ENCODE measurements at regions not wholly inside any gene's neighbourhood (a gene's known extent, or its start where the extent isn't known, plus 50 kb on each side); places are given as distances from the start of the nearest gene placed in this dataset.

DNA sequence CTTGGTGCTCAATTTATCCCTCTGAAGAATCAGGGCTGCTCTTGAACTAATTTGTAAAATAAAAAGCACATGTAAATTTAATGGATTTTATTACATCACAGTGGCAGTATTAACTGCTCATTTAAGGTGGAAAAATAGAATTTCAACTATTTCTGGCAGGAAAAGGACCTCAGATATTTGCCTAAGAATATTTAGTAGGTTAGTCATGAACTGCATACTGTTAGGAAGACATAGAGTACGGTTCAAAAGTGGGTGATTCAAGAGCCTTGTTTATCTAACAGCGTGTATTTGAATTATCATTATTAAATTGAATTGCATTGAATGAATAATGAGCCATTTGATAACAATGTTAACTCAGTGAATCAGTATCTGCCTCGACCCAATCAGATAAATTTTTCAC lies 248.8 kb upstream of the PBX1 start:
- ChIA-PET CTCF (interaction anchor here (0.9 kb wide), 1 partner anchor 332 kb away, joined by 3 read pairs; no protein-coding TSS in a partner anchor), POLR2A (no interaction called here)
- DNase-seq (ENCODE audit: extremely low spot score) = no peak
- TF ChIP-seq, protein P1, sequence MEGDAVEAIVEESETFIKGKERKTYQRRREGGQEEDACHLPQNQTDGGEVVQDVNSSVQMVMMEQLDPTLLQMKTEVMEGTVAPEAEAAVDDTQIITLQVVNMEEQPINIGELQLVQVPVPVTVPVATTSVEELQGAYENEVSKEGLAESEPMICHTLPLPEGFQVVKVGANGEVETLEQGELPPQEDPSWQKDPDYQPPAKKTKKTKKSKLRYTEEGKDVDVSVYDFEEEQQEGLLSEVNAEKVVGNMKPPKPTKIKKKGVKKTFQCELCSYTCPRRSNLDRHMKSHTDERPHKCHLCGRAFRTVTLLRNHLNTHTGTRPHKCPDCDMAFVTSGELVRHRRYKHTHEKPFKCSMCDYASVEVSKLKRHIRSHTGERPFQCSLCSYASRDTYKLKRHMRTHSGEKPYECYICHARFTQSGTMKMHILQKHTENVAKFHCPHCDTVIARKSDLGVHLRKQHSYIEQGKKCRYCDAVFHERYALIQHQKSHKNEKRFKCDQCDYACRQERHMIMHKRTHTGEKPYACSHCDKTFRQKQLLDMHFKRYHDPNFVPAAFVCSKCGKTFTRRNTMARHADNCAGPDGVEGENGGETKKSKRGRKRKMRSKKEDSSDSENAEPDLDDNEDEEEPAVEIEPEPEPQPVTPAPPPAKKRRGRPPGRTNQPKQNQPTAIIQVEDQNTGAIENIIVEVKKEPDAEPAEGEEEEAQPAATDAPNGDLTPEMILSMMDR (IDR thresholded peaks at IDR 0.05; ENCODE audit: control extremely low read depth, extremely low read depth, low read depth, missing control alignments) = no peak

- TF ChIP-seq, protein P1 (IDR thresholded peaks at IDR 0.05; ENCODE audit: control extremely low read depth, extremely low read depth, low read depth, missing control alignments) = no peak
- CTCF ChIA-PET = interaction anchor here (0.9 kb wide), 1 partner anchor 24 kb away, joined by 3 read pairs; no protein-coding TSS in a partner anchor
- DNase-seq (ENCODE audit: extremely low spot score) = no peak
- POLR2A ChIA-PET = no interaction called here
Measured at GRCh38 chr1:164311377-164311776, 247.6 kb upstream of the PBX1 start.

DNA sequence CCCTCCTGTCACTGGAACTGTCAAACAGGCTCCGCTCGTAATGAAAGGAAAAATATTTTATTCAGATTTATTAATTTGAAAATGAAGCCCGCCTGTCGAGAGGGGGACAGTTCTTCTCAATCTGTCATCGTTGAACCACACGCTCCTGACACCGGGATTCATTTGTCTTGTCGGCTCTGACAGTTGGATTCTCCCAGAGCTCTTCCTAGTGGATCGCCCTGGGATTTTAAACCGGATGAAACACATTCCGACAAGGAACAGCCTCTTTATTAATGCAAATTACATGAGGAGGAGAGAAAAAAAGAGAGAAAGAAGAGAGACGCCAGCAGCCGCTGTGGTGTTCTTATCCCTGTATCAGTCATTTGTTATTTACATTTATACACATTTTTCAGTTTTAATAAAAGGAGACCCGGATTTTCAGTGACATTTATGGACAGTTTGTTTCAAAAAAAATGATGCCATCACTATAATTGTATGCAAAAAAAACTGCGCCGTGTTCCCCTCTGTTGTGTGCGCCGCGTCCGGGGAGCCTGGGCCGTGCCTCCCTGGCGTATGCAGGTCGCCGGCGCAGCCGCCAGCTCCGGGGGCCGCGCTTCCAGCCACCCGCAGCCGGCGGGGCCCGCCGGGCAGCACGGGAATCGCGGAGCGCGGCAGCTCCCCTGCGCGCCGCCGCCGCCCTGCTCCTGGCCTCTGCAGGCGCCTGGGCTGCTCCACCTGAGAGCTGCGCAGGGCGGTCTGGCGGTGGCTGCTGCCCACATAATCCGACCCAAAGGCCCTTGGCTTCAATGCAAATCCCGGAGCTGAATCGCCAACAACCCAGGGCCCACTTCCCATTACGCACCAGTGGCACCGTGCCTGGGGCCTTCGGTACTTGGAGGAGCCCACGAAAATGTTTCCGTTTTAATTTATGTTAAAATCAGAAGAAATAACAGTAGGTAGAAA lies 237.9 kb upstream of the PBX1 start:
- ChIA-PET CTCF (no interaction called here), POLR2A (no interaction called here)
- no peak for DNase-seq (ENCODE audit: extremely low spot score)
- TF ChIP-seq, protein P1 (IDR thresholded peaks at IDR 0.05; ENCODE audit: control extremely low read depth, extremely low read depth, low read depth, missing control alignments) = no peak

GRCh38 chr1:164325786-164326185 lies 233.2 kb upstream of the PBX1 start:
- TF ChIP-seq, protein P1 (IDR thresholded peaks at IDR 0.05; ENCODE audit: control extremely low read depth, extremely low read depth, low read depth, missing control alignments) = no peak
- no peak for DNase-seq (ENCODE audit: extremely low spot score)
- ChIA-PET POLR2A (no interaction called here), CTCF (no interaction called here)

DNA sequence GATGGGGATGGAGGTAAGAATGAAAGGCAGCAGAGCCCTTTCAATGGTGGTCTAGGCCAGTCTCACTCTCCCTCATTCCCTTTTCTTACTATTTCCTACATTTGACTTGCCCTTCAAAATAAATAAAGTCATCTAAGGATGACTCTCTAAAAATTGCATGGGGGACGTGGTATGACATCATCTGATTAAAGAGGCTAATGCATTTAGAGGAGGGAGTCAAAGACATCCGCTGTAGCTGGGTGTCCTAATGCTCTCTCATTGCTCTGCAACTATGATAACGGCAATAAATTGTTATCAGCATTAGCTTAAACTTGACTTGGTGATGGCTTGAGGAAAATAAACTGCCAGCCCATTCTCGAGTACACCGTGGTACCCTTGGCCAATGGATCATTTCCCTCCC lies 225.6 kb upstream of the PBX1 start:
- TF ChIP-seq, protein P1 (IDR thresholded peaks at IDR 0.05; ENCODE audit: control extremely low read depth, extremely low read depth, low read depth, missing control alignments) = no peak
- no peak for DNase-seq (ENCODE audit: extremely low spot score)
- ChIA-PET POLR2A (no interaction called here), CTCF (interaction anchor here (1.8 kb wide), 1 partner anchor 27 kb away, joined by 4 read pairs; no protein-coding TSS in a partner anchor)

DNA sequence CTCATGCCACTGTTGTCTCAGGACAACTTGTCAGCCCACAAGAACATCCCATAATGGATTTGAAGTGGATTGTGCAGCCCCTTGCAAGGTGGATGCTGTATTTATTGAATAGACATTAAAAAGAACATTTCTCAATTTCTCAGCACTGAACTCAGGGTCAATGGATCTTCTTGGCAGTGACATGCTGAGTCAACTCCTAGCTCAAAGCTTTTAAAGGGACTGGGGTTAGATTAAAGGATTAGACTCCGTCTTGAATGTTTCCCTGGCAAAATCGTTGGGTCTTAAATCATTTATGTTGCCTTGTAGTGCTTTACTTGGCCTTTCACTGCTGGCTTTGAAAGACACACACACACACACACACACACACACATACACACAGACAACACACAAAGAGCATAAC lies 221.6 kb upstream of the PBX1 start:
- ChIA-PET CTCF (no interaction called here), POLR2A (no interaction called here)
- DNase-seq (ENCODE audit: extremely low spot score) = no peak
- TF ChIP-seq, protein P1 (IDR thresholded peaks at IDR 0.05; ENCODE audit: control extremely low read depth, extremely low read depth, low read depth, missing control alignments) = no peak
